Activated CD8-positive, alpha-beta memory T cell treated with anti-CD3 and anti-CD28 coated beads, Interleukin-2, amount 50 U/mL, for 48 hours (primary cell): ENCODE measurements at regions not wholly inside any gene's neighbourhood (a gene's known extent, or its start where the extent isn't known, plus 50 kb on each side); places are given as distances from the start of the nearest gene placed in this dataset.
"Not testable (repeated sequence)": the region's sequence is repeated elsewhere in the genome, so short reads cannot be mapped to it uniquely, and the experiment has no call there.

Experiments used
- DNase-seq: peaks from one replicate; pipeline ENCODE4 v3.0.0-alpha.2; 2020

- no peak for DNase-seq
Measured at GRCh38 chr6:19569563-19569962, 267.6 kb upstream of the ID4 start.

GRCh38 chr6:19571176-19571575, 266.0 kb upstream of the ID4 start:
- no peak for DNase-seq

GRCh38 chr6:19578481-19578880, 258.7 kb upstream of the ID4 start:
- DNase-seq: no peak

GRCh38 chr6:19584207-19584606, 253.0 kb upstream of the ID4 start:
- not testable (repeated sequence) for DNase-seq

GRCh38 chr6:19587238-19587942, 249.8 kb upstream of the ID4 start:
- DNase-seq: no peak

- no peak for DNase-seq
Measured at GRCh38 chr6:19590501-19591131, 246.6 kb upstream of the ID4 start.

GRCh38 chr6:19597809-19598320, 239.3 kb upstream of the ID4 start:
- DNase-seq: no peak

- no peak for DNase-seq
Measured at GRCh38 chr6:19599796-19600464, 237.2 kb upstream of the ID4 start.

- DNase-seq: no peak
Measured at GRCh38 chr6:19602434-19603013, 234.6 kb upstream of the ID4 start.

- no peak for DNase-seq
Measured at GRCh38 chr6:19603721-19604120, 233.4 kb upstream of the ID4 start.

- DNase-seq: no peak
Measured at GRCh38 chr6:19605624-19606023, 231.5 kb upstream of the ID4 start.

GRCh38 chr6:19608546-19608945, 228.6 kb upstream of the ID4 start:
- DNase-seq: no peak

- DNase-seq: no peak
Measured at GRCh38 chr6:19609972-19610641, 227.1 kb upstream of the ID4 start.

GRCh38 chr6:19612672-19613466, 224.3 kb upstream of the ID4 start:
- not testable (repeated sequence) for DNase-seq

- no peak for DNase-seq
Measured at GRCh38 chr6:19613678-19614077, 223.5 kb upstream of the ID4 start.

- DNase-seq: no peak
Measured at GRCh38 chr6:19616022-19616421, 221.1 kb upstream of the ID4 start.

GRCh38 chr6:19632230-19632629, 204.9 kb upstream of the ID4 start:
- DNase-seq: no peak

GRCh38 chr6:19632786-19633185, 204.4 kb upstream of the ID4 start:
- DNase-seq: no peak

GRCh38 chr6:19635728-19636127, 201.4 kb upstream of the ID4 start:
- no peak for DNase-seq

- no peak for DNase-seq
Measured at GRCh38 chr6:19637010-19637409, 200.2 kb upstream of the ID4 start.

GRCh38 chr6:19638931-19639330, 198.2 kb upstream of the ID4 start:
- DNase-seq: no peak

GRCh38 chr6:19643287-19643686, 193.9 kb upstream of the ID4 start:
- no peak for DNase-seq
